Duodenal mucosa (tissue), 2 donors: ENCODE measurements at regions not wholly inside any gene's neighbourhood (a gene's known extent, or its start where the extent isn't known, plus 50 kb on each side); places are given as distances from the start of the nearest gene placed in this dataset.

ENCODE experiments used
- H3K27ac ChIP-seq: one replicate; pipeline ENCODE4 v1.7.0; 2013; ENCODE audit warnings: low read depth, low read length
- H3K27me3 ChIP-seq, 2 donors: one replicate each; pipeline ENCODE4 v1.7.0; 2013; ENCODE audit warnings: low read length in 2 of 2, control low read depth in 1 of 2; ENCODE audit not compliant: insufficient read depth in 2 of 2, control insufficient read depth in 1 of 2
- H3K36me3 ChIP-seq, 2 donors: one replicate each; pipeline ENCODE4 v1.7.0; 2013; ENCODE audit warnings: low read length in 2 of 2, control low read depth in 1 of 2; ENCODE audit not compliant: insufficient read depth in 2 of 2, control insufficient read depth in 1 of 2
- H3K4me1 ChIP-seq, 2 donors: one replicate each; pipeline ENCODE4 v1.7.0; 2013; ENCODE audit warnings: low read length in 2 of 2, control low read depth in 1 of 2; ENCODE audit not compliant: insufficient read depth in 2 of 2, control insufficient read depth in 1 of 2
- H3K4me3 ChIP-seq, 2 donors: one replicate each; pipeline ENCODE4 v1.7.0; 2013; ENCODE audit warnings: low read length in 2 of 2, low read depth in 1 of 2
- H3K9ac ChIP-seq, 2 donors: one replicate each; pipeline ENCODE4 v1.7.0; 2013; ENCODE audit warnings: low read length in 2 of 2, low read depth in 1 of 2
- H3K9me3 ChIP-seq, 2 donors: one replicate each; pipeline ENCODE4 v1.7.0; 2013; ENCODE audit warnings: low read length in 2 of 2, control low read depth in 1 of 2; ENCODE audit not compliant: control insufficient read depth in 1 of 2

- no peaks in the 10 kb centered on the region for H3K4me1 ChIP-seq
- H3K9ac ChIP-seq, result no peak overlapping the region
- H3K36me3 ChIP-seq, result no peaks in the 10 kb centered on the region
- no peaks in the 10 kb centered on the region for H3K27me3 ChIP-seq
- H3K9me3 ChIP-seq, result no peaks in the 10 kb centered on the region
- no peak overlapping the region for H3K4me3 ChIP-seq
- H3K27ac ChIP-seq, result no peak overlapping the region
Observed at GRCh38 chr2:173739006-173739405, 226.2 kb downstream of the SP3 start.

- Histone ChIP-seq H3K9me3 (no peaks in the 10 kb centered on the region), H3K4me1 (no peaks in the 10 kb centered on the region), H3K9ac (no peak overlapping the region), H3K4me3 (no peak overlapping the region), H3K36me3 (no peaks in the 10 kb centered on the region), H3K27ac (no peak overlapping the region), H3K27me3 (no peaks in the 10 kb centered on the region)
Observed at GRCh38 chr2:173740639-173741038, 224.5 kb downstream of the SP3 start.

GRCh38 chr2:173741759-173742158 is 223.4 kb downstream of the SP3 start:
- H3K4me3 ChIP-seq, result no peak overlapping the region
- H3K36me3 ChIP-seq, result no peaks in the 10 kb centered on the region
- no peak overlapping the region for H3K27ac ChIP-seq
- H3K27me3 ChIP-seq, result no peaks in the 10 kb centered on the region
- no peak overlapping the region for H3K9ac ChIP-seq
- no peaks in the 10 kb centered on the region for H3K4me1 ChIP-seq
- no peaks in the 10 kb centered on the region for H3K9me3 ChIP-seq

- Histone ChIP-seq H3K9ac (no peak overlapping the region), H3K36me3 (no peaks in the 10 kb centered on the region)
Observed at GRCh38 chr2:173747035-173747434, 218.1 kb downstream of the SP3 start.

GRCh38 chr2:173749315-173749714 is 215.9 kb downstream of the SP3 start:
- no peak overlapping the region for H3K4me3 ChIP-seq
- H3K27me3 ChIP-seq, result no peaks in the 10 kb centered on the region
- H3K9me3 ChIP-seq, result no peaks in the 10 kb centered on the region
- H3K27ac ChIP-seq, result no peak overlapping the region
- H3K4me1 ChIP-seq, result no peaks in the 10 kb centered on the region
- no peaks in the 10 kb centered on the region for H3K36me3 ChIP-seq
- no peak overlapping the region for H3K9ac ChIP-seq

More at GRCh38 chr2:173747035-173747434, 218.1 kb downstream of the SP3 start:
- Histone ChIP-seq H3K4me3 (no peak overlapping the region), H3K4me1 (no peaks in the 10 kb centered on the region), H3K27ac (no peak overlapping the region), H3K27me3 (no peaks in the 10 kb centered on the region), H3K9me3 (no peaks in the 10 kb centered on the region)

GRCh38 chr2:173750353-173750801 is 214.8 kb downstream of the SP3 start:
- Histone ChIP-seq H3K27ac (no peak overlapping the region), H3K4me1 (peaks cover 3 to 4% of the 10 kb centered on the region in 2 donors), H3K9me3 (no peaks in the 10 kb centered on the region), H3K4me3 (no peak overlapping the region), H3K9ac (no peak overlapping the region), H3K27me3 (no peaks in the 10 kb centered on the region), H3K36me3 (no peaks in the 10 kb centered on the region)

- Histone ChIP-seq H3K27me3 (no peaks in the 10 kb centered on the region), H3K9me3 (no peaks in the 10 kb centered on the region), H3K9ac (no peak overlapping the region), H3K4me1 (peaks cover 4% of the 10 kb centered on the region in 2 donors), H3K27ac (no peak overlapping the region), H3K36me3 (no peaks in the 10 kb centered on the region), H3K4me3 (no peak overlapping the region)
Observed at GRCh38 chr2:173750831-173751230, 214.3 kb downstream of the SP3 start.

- Histone ChIP-seq H3K4me3 (no peak overlapping the region), H3K27me3 (no peaks in the 10 kb centered on the region), H3K27ac (no peak overlapping the region), H3K9ac (no peak overlapping the region), H3K9me3 (no peaks in the 10 kb centered on the region), H3K4me1 (peaks cover 4% of the 10 kb centered on the region in 2 donors), H3K36me3 (no peaks in the 10 kb centered on the region)
Observed at GRCh38 chr2:173751245-173751975, 213.8 kb downstream of the SP3 start.

- Histone ChIP-seq H3K27ac (no peak overlapping the region), H3K4me3 (no peak overlapping the region), H3K4me1 (peaks cover 4% of the 10 kb centered on the region in 2 donors), H3K27me3 (no peaks in the 10 kb centered on the region), H3K9ac (no peak overlapping the region), H3K9me3 (no peaks in the 10 kb centered on the region), H3K36me3 (no peaks in the 10 kb centered on the region)
Observed at GRCh38 chr2:173752152-173752551, 213.0 kb downstream of the SP3 start.

GRCh38 chr2:173753441-173753840 is 211.7 kb downstream of the SP3 start:
- Histone ChIP-seq H3K4me1 (peaks cover 4% of the 10 kb centered on the region in 2 donors), H3K36me3 (no peaks in the 10 kb centered on the region), H3K4me3 (no peak overlapping the region), H3K27me3 (no peaks in the 10 kb centered on the region), H3K9me3 (no peaks in the 10 kb centered on the region), H3K9ac (no peak overlapping the region), H3K27ac (no peak overlapping the region)
